Erythroblast (primary cell): ENCODE measurements at regions not wholly inside any gene's neighbourhood (a gene's known extent, or its start where the extent isn't known, plus 50 kb on each side); places are given as distances from the start of the nearest gene placed in this dataset.

ENCODE experiments used
- GATA1 ChIP-seq: IDR thresholded peaks from 2 replicates; pipeline ENCODE4 v1.6.1; 2011; ENCODE audit warnings: low read depth, mild to moderate bottlenecking, control low read depth, low read length, moderate library complexity
- POLR2A ChIP-seq: IDR thresholded peaks from 2 replicates; pipeline ENCODE4 v1.6.1; 2011; ENCODE audit warnings: mild to moderate bottlenecking, low read length

- no peak for TF ChIP-seq POLR2A
- TF ChIP-seq GATA1: no peak
Measured at GRCh38 chr10:64773357-64773756, 1252.2 kb downstream of the REEP3 start.
